ACC112 (cell line): ENCODE measurements at regions not wholly inside any gene's neighbourhood (a gene's known extent, or its start where the extent isn't known, plus 50 kb on each side); places are given as distances from the start of the nearest gene placed in this dataset.

Experiments
- H2AFZ ChIP-seq: fragments of 200-600 bp; sonication (generic); one replicate; pipeline ENCODE4 v1.6.0; 2017; ENCODE audit warnings: antibody characterized with exemption, low read length; ENCODE audit not compliant: unreplicated experiment
- H3K27ac ChIP-seq: fragments of 200-600 bp; sonication (generic); 2 replicates; pipeline ENCODE4 v1.5.1; 2014; ENCODE audit warnings: low read depth, mild to moderate bottlenecking, antibody characterized with exemption, low read length, moderate library complexity
- H3K27me3 ChIP-seq: fragments of 200-600 bp; sonication (generic); 2 replicates; pipeline ENCODE4 v1.6.1; 2014; ENCODE audit warnings: mild to moderate bottlenecking, antibody characterized with exemption, low read length, moderate library complexity, mixed read lengths; ENCODE audit not compliant: insufficient read depth
- H3K36me3 ChIP-seq: fragments of 200-600 bp; sonication (generic); 2 replicates; pipeline ENCODE4 v1.6.1; 2016; ENCODE audit warnings: mild to moderate bottlenecking, antibody characterized with exemption, low read length, moderate library complexity, mixed read lengths; ENCODE audit not compliant: insufficient read depth
- H3K4me1 ChIP-seq: fragments of 200-600 bp; sonication (generic); one replicate; pipeline ENCODE4 v1.6.1; 2016; ENCODE audit warnings: low read length, mixed read lengths; ENCODE audit not compliant: insufficient read depth, unreplicated experiment, control insufficient read depth
- H3K4me3 ChIP-seq: fragments of 200-600 bp; sonication (generic); 2 replicates; pipeline ENCODE4 v1.5.1; 2014; ENCODE audit warnings: mild to moderate bottlenecking, low read depth, low read length
- H3K79me2 ChIP-seq: fragments of 200-600 bp; sonication (generic); one replicate; pipeline ENCODE4 v1.6.0; 2016; ENCODE audit warnings: low read length; ENCODE audit not compliant: control insufficient read depth, unreplicated experiment, insufficient read depth

GRCh38 chr15:29571792-29572431 is 250.4 kb downstream of the TJP1 start:
- no peaks in the 10 kb centered on the region for H3K4me1 ChIP-seq
- no peaks in the 10 kb centered on the region for H3K36me3 ChIP-seq
- no peak overlapping the region for H2AFZ ChIP-seq
- H3K27me3 ChIP-seq = peaks cover 91% of the 10 kb centered on the region
- H3K4me3 ChIP-seq = no peak overlapping the region
- H3K79me2 ChIP-seq = no peaks in the 10 kb centered on the region
- no peak overlapping the region for H3K27ac ChIP-seq

DNA sequence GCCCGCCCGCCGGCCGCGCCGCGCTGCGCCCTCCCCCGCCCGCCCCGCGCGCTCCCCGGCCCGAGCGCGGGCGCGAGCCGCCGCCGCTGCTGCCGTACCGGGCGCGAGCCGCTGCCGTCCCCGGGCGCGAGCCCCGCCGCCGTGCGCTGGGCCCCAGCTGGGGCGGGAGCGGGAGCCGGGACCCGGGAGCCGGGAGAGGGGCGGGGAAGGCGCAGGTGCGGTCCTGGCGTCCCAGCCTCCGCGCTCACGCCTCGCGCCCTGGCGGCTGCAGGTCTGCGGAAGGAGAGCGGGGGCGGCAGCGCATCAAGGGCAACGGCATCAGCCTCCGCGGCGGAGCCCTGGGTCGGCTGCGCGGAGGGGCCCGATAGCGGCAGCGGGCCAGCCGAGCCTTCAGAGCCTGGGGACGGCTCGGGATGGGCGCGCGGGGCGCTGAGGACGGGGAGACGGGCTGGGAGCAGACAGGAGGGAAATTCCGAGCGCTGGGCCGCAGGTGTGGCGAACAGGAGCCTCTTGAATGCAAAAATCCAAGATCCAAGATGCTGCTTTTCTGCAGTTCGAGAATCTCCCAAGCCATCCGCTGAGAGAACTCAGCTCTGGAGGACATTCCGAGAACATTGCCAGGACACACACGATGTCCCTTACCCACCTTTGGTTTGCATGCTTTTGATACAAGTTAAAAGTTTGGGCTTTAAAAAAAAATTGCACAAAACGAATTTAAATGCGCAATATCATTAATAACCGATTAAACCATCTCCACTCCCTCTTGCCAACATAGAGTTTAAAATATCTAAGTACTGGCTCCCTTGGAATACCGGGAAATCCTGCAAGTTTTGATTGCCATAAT is 251.1 kb downstream of the TJP1 start:
- Histone ChIP-seq H3K79me2 (no peaks in the 10 kb centered on the region), H3K27ac (no peak overlapping the region), H3K27me3 (peaks cover 88% of the 10 kb centered on the region), H3K4me1 (no peaks in the 10 kb centered on the region), H2AFZ (no peak overlapping the region), H3K36me3 (no peaks in the 10 kb centered on the region), H3K4me3 (peak overlapping the region; percentile 51)

GRCh38 chr15:29570121-29570947 is 251.9 kb downstream of the TJP1 start:
- Histone ChIP-seq H3K27me3 (peaks cover 80% of the 10 kb centered on the region), H3K27ac (no peak overlapping the region), H3K4me1 (no peaks in the 10 kb centered on the region), H3K79me2 (no peaks in the 10 kb centered on the region), H3K36me3 (no peaks in the 10 kb centered on the region), H3K4me3 (peak overlapping the region; percentile 73), H2AFZ (no peak overlapping the region)

GRCh38 chr15:29569533-29570092 is 252.7 kb downstream of the TJP1 start:
- H3K4me1 ChIP-seq = no peaks in the 10 kb centered on the region
- H3K36me3 ChIP-seq = no peaks in the 10 kb centered on the region
- H3K27me3 ChIP-seq = peaks cover 75% of the 10 kb centered on the region
- no peak overlapping the region for H3K27ac ChIP-seq
- no peaks in the 10 kb centered on the region for H3K79me2 ChIP-seq
- no peak overlapping the region for H3K4me3 ChIP-seq
- H2AFZ ChIP-seq = no peak overlapping the region

DNA sequence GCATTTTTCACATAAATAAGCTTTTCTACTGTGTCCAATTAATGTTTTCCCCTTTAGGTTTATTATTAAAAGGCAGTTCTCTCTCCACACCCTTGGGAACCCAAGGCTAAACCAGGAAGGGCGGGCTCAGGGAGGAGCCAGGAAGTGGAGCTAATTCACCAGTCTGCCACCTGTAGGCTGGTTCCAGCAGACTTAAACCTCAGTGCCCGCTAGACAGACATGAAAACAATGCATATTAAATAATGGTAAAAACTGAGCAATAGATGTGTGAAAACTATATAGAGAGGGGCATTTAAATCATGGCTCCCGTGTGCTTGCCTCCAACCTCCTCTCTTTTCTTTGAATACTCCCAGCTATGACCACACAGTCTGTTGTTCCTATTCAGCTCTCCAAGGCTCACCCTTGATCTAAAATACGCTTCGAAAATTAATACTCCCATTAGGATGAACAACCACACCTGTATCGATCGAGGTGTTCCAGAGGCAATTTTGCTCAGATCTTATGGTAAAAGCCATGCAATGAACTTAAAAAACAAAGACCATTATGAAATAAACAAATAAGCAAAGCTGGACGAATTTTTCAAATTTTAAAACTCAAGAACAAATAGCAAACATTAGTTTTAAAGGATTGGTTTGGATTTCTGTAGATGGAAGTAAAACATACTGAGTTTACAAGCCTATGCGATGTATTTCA is 253.3 kb downstream of the TJP1 start:
- no peak overlapping the region for H3K4me3 ChIP-seq
- no peak overlapping the region for H2AFZ ChIP-seq
- H3K27me3 ChIP-seq = peaks cover 75% of the 10 kb centered on the region

DNA sequence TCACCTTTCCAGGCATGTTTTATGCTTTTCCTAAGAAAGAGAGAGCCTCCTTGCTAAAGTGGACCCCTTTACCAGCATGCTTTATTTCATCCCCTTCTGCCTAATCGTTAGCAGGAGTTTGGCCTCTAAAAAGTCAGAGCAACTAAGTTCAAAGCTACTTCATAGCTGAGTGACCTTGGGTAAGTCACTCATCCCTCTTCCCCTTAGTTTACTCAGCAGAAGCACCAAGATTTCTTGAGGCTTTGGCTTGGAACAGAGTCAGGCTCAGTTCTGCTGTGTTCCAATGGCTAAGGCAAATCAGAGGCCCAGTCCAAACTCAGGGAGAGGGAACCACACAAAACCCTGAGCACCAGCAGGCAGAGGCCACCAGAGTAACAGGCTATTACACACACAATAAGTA is 254.9 kb downstream of the TJP1 start:
- H3K27me3 ChIP-seq = peaks cover 71% of the 10 kb centered on the region
- no peaks in the 10 kb centered on the region for H3K79me2 ChIP-seq
- H2AFZ ChIP-seq = no peak overlapping the region
- H3K4me1 ChIP-seq = no peaks in the 10 kb centered on the region
- H3K4me3 ChIP-seq = no peak overlapping the region
- H3K36me3 ChIP-seq = no peaks in the 10 kb centered on the region
- no peak overlapping the region for H3K27ac ChIP-seq

More for the DNA sequence above, 253.3 kb downstream of the TJP1 start:
- H3K79me2 ChIP-seq = no peaks in the 10 kb centered on the region
- no peaks in the 10 kb centered on the region for H3K4me1 ChIP-seq
- no peak overlapping the region for H3K27ac ChIP-seq
- no peaks in the 10 kb centered on the region for H3K36me3 ChIP-seq

DNA sequence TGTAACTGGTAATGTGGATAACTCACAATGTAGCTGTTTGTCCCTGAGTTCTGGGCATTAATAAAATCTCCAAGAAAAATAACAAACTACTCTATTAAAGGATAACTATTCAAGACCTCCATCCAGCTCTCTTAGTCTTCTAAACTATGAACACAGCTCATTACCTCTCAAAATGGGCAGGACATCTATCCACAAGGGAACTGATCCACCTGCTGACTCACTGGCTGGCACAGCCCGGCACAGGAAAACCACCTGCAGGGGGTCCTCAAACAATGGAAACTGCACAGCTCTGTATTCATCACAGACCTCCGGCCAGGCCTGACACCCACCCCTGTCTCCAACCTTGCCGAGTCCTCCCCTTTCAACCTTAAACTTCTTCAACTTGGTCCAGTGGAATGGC is 255.4 kb downstream of the TJP1 start:
- no peak overlapping the region for H2AFZ ChIP-seq
- no peak overlapping the region for H3K27ac ChIP-seq
- no peak overlapping the region for H3K4me3 ChIP-seq
- no peaks in the 10 kb centered on the region for H3K36me3 ChIP-seq
- H3K4me1 ChIP-seq = no peaks in the 10 kb centered on the region
- H3K27me3 ChIP-seq = peaks cover 71% of the 10 kb centered on the region
- H3K79me2 ChIP-seq = no peaks in the 10 kb centered on the region

DNA sequence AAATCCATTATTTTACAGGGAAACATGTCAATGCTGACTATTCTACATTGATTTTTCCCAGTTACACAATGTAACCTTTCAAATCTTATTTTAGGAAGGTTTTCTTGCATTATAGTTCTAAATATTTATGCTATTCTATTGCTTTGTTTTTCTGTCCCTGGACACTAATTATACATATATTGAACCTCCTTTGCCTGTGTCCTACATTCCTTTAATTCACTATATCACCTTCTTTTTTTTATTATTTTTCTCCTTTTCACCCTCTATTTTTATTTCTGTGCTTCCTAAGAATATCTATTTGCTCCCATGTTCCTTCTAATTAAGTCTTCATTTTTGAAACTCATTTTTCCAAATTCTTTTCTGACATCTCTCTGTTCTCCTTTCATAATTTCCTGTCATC is 259.2 kb downstream of the TJP1 start:
- Histone ChIP-seq H3K36me3 (no peaks in the 10 kb centered on the region), H3K27ac (no peak overlapping the region), H3K79me2 (no peaks in the 10 kb centered on the region), H3K4me3 (no peak overlapping the region), H3K4me1 (no peaks in the 10 kb centered on the region), H2AFZ (no peak overlapping the region), H3K27me3 (peaks cover 66% of the 10 kb centered on the region)

DNA sequence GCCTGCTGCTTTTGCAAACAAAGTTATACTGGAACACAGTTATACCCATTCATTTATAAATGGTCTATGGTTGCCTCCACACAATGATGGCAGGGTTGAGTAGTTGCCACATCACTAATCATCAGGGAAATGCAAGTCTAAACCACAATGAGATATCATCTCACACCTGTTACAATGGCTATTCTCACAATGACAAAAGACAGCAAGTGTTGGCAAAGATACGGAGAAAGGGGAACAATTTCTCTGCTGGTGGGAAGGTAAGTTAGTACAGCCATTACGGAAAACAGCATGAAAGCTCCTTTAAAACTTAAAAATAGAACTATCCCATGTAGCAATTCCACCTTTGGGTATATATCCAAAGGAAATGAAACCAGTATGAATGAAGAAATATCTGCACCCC is 261.4 kb downstream of the TJP1 start:
- Histone ChIP-seq H3K4me1 (peaks cover 8% of the 10 kb centered on the region), H3K36me3 (no peaks in the 10 kb centered on the region), H2AFZ (no peak overlapping the region), H3K27me3 (peaks cover 64% of the 10 kb centered on the region), H3K27ac (no peak overlapping the region), H3K4me3 (no peak overlapping the region), H3K79me2 (no peaks in the 10 kb centered on the region)

DNA sequence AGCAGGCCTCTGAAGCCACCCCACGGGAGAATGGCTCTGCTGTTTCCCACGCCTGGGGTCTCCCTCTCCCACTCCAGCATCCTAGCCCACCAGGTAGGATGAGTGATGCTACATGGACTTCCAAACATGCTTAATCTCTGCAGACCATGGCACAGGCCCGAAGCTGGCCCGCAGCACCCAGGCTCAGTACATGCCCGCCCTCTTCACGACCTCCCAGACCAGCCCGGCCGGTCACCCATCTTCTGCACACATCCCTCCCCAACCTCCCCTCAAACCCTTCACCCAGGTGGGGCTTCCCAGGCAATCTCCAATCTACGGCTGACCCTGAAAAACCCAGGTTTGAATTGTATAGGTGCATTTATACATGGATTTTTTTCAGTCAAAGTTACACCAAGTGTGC is 264.0 kb downstream of the TJP1 start:
- Histone ChIP-seq H2AFZ (no peak overlapping the region), H3K27me3 (peaks cover 62% of the 10 kb centered on the region; the same call in 1 of the 2 replicates), H3K27ac (no peak overlapping the region), H3K36me3 (no peaks in the 10 kb centered on the region), H3K4me1 (peaks cover 8% of the 10 kb centered on the region), H3K79me2 (no peaks in the 10 kb centered on the region), H3K4me3 (no peak overlapping the region)
